Neuronal stem cell (in vitro differentiated cells): ENCODE measurements at regions not wholly inside any gene's neighbourhood (a gene's known extent, or its start where the extent isn't known, plus 50 kb on each side); places are given as distances from the start of the nearest gene placed in this dataset.

ENCODE experiments used
- DNase-seq: peaks from one replicate; pipeline ENCODE4 v3.0.0-alpha.2; 2013; ENCODE audit warnings: low spot score
- H2AFZ ChIP-seq: one replicate; pipeline ENCODE4 v1.6.1; 2013; ENCODE audit warnings: mild to moderate bottlenecking, low read length, inconsistent platforms
- H2AK5ac ChIP-seq: 2 replicates; pipeline ENCODE4 v1.6.1; 2013; ENCODE audit warnings: low read depth, mild to moderate bottlenecking, inconsistent platforms, low read length, moderate library complexity, mixed read lengths
- H2BK120ac ChIP-seq: 2 replicates; pipeline ENCODE4 v1.6.1; 2013; ENCODE audit warnings: low read depth, mild to moderate bottlenecking, inconsistent platforms, low read length, moderate library complexity, mixed read lengths
- H2BK12ac ChIP-seq: one replicate; pipeline ENCODE4 v1.6.1; 2013; ENCODE audit warnings: low read length, inconsistent platforms
- H2BK15ac ChIP-seq: 2 replicates; pipeline ENCODE4 v1.6.1; 2013; ENCODE audit warnings: mild to moderate bottlenecking, low read length, inconsistent platforms, mixed read lengths
- H2BK5ac ChIP-seq: one replicate; pipeline ENCODE4 v1.6.1; 2013; ENCODE audit warnings: inconsistent platforms, mild to moderate bottlenecking, low read length, moderate library complexity
- H3K14ac ChIP-seq: one replicate; pipeline ENCODE4 v1.6.1; 2013; ENCODE audit warnings: low read length, inconsistent platforms
- H3K18ac ChIP-seq: 2 replicates; pipeline ENCODE4 v1.6.1; 2013; ENCODE audit warnings: low read length, inconsistent platforms
- H3K23ac ChIP-seq: 2 replicates; pipeline ENCODE4 v1.6.1; 2013; ENCODE audit warnings: low read depth, mild to moderate bottlenecking, mixed read lengths, low read length, inconsistent platforms; ENCODE audit not compliant: poor library complexity
- H3K27ac ChIP-seq: replicated peaks from 3 replicates; pipeline ENCODE4 v1.5.1; 2013; ENCODE audit warnings: low read length, inconsistent platforms
- H3K27me3 ChIP-seq, 3 experiments: 2 replicates each; pipeline ENCODE4 v1.6.1; 2013; ENCODE audit warnings: low read length in 3 of 3, mild to moderate bottlenecking in 2 of 3, inconsistent platforms in 1 of 3, low read depth in 1 of 3, mixed read lengths in 1 of 3, moderate library complexity in 1 of 3; ENCODE audit not compliant: control insufficient read depth in 3 of 3, insufficient read depth in 3 of 3
- H3K36me3 ChIP-seq, 2 donors: replicated peaks in 1 of 2; 2 replicates each; pipeline ENCODE4 v1.6.1; 2013; ENCODE audit warnings: low read length in 2 of 2; ENCODE audit not compliant: control insufficient read depth in 2 of 2, insufficient read depth in 2 of 2
- H3K4ac ChIP-seq: 2 replicates; pipeline ENCODE4 v1.6.1; 2013; ENCODE audit warnings: inconsistent platforms, mild to moderate bottlenecking, low read length, moderate library complexity
- H3K4me1 ChIP-seq, 2 donors: 1 replicate in 1 of 2; 2 replicates in 1 of 2; pipeline ENCODE4 v1.6.1; 2013; ENCODE audit warnings: low read length in 2 of 2, low read depth in 1 of 2; ENCODE audit not compliant: control insufficient read depth in 2 of 2, insufficient read depth in 1 of 2
- H3K4me2 ChIP-seq: one replicate; pipeline ENCODE4 v1.6.1; 2013; ENCODE audit warnings: mild to moderate bottlenecking, low read length, inconsistent platforms; ENCODE audit not compliant: insufficient read depth, poor library complexity, severe bottlenecking
- H3K4me3 ChIP-seq, 2 donors: 2 replicates each; pipeline ENCODE4 v1.5.1; 2013; ENCODE audit warnings: low read length in 2 of 2, mild to moderate bottlenecking in 2 of 2, inconsistent platforms in 1 of 2, moderate library complexity in 1 of 2
- H3K79me1 ChIP-seq: one replicate; pipeline ENCODE4 v1.6.1; 2013; ENCODE audit warnings: low read depth, mild to moderate bottlenecking, inconsistent platforms, low read length, moderate library complexity
- H3K9ac ChIP-seq: one replicate; pipeline ENCODE4 v1.6.1; 2013; ENCODE audit warnings: mild to moderate bottlenecking, low read depth, low read length, inconsistent platforms; ENCODE audit not compliant: poor library complexity
- H3K9me3 ChIP-seq, 2 donors: replicated peaks in 1 of 2; 2 replicates each; pipeline versions ENCODE3 to v1.6.1; 2013; ENCODE audit warnings: low read length in 2 of 2, mild to moderate bottlenecking in 2 of 2, inconsistent platforms in 1 of 2, low read depth in 1 of 2, mixed read lengths in 1 of 2, moderate library complexity in 1 of 2; ENCODE audit not compliant: control insufficient read depth in 2 of 2, insufficient read depth in 1 of 2
- H4K8ac ChIP-seq: one replicate; pipeline ENCODE4 v1.6.1; 2013; ENCODE audit warnings: low read depth, mild to moderate bottlenecking, inconsistent platforms, low read length, moderate library complexity
- H4K91ac ChIP-seq: one replicate; pipeline ENCODE4 v1.6.1; 2013; ENCODE audit warnings: low read length, low read depth, mild to moderate bottlenecking, inconsistent platforms; ENCODE audit not compliant: poor library complexity
- WGBS, 2 donors: extraction: QIAGEN DNeasy Blood & Tissue Kit; methylation state at CpG; one replicate each; pipeline ENCODE4 v1.1.7; 2013; ENCODE audit warnings: missing lambda C conversion rate in 2 of 2, mixed read lengths in 1 of 2; ENCODE audit not compliant: insufficient read length in 2 of 2, insufficient replicate concordance in 1 of 2; ENCODE audit errors: extremely low coverage in 2 of 2; 5-methylcytosine and 5-hydroxymethylcytosine counted together

GRCh38 chr4:164081801-164082200 lies 587.3 kb downstream of the TMA16 start:
- Histone ChIP-seq H2BK120ac (no peak overlapping the region), H3K18ac (no peak overlapping the region), H3K4ac (no peak overlapping the region), H2AFZ (no peak overlapping the region), H3K9me3 (no peaks in the 10 kb centered on the region), H2AK5ac (no peak overlapping the region), H3K27me3 (no peaks in the 10 kb centered on the region), H3K14ac (no peak overlapping the region), H4K91ac (no peak overlapping the region), H3K23ac (no peak overlapping the region), H3K27ac (no peak overlapping the region), H4K8ac (no peak overlapping the region), H3K4me1 (no peaks in the 10 kb centered on the region), H3K4me3 (no peak overlapping the region), H2BK12ac (no peak overlapping the region), H2BK15ac (no peak overlapping the region), H2BK5ac (no peak overlapping the region), H3K79me1 (no peaks in the 10 kb centered on the region), H3K9ac (no peak overlapping the region), H3K4me2 (no peak overlapping the region), H3K36me3 (no peaks in the 10 kb centered on the region)
- no CpG with 5 or more reads among the region's 2 CpGs for WGBS, 2 donors
- DNase-seq: no peak

GRCh38 chr4:164087733-164088132 lies 593.2 kb downstream of the TMA16 start:
- DNase-seq: no peak
- WGBS, 2 donors: no CpG with 5 or more reads among the region's 3 CpGs

GRCh38 chr4:164095313-164096110 lies 601.0 kb downstream of the TMA16 start:
- Histone ChIP-seq H3K9me3 (no peaks in the 10 kb centered on the region), H3K4me3 (no peak overlapping the region), H3K79me1 (no peaks in the 10 kb centered on the region), H3K36me3 (no peaks in the 10 kb centered on the region), H3K27me3 (no peaks in the 10 kb centered on the region), H3K9ac (no peak overlapping the region), H3K14ac (no peak overlapping the region), H2BK120ac (no peak overlapping the region), H3K4ac (no peak overlapping the region), H3K4me2 (no peak overlapping the region), H2BK5ac (no peak overlapping the region), H2AFZ (no peak overlapping the region), H3K23ac (no peak overlapping the region), H4K8ac (no peak overlapping the region), H2BK12ac (no peak overlapping the region), H2BK15ac (no peak overlapping the region), H3K27ac (no peak overlapping the region), H4K91ac (no peak overlapping the region), H3K18ac (no peak overlapping the region), H2AK5ac (no peak overlapping the region), H3K4me1 (peaks cover 0 to 2% of the 10 kb centered on the region in 2 donors)
- no CpG with 5 or more reads among the region's 5 CpGs for WGBS, 2 donors
- no peak for DNase-seq

More at GRCh38 chr4:164087733-164088132, 593.2 kb downstream of the TMA16 start:
- Histone ChIP-seq H2BK12ac (no peak overlapping the region), H2BK15ac (no peak overlapping the region), H3K14ac (no peak overlapping the region), H3K27me3 (no peaks in the 10 kb centered on the region), H3K9me3 (no peaks in the 10 kb centered on the region), H3K79me1 (no peaks in the 10 kb centered on the region), H2AK5ac (no peak overlapping the region), H2BK5ac (no peak overlapping the region), H4K8ac (no peak overlapping the region), H3K18ac (no peak overlapping the region), H3K27ac (no peak overlapping the region), H3K4me1 (no peaks in the 10 kb centered on the region), H2AFZ (no peak overlapping the region), H2BK120ac (no peak overlapping the region), H3K4me3 (no peak overlapping the region), H4K91ac (no peak overlapping the region), H3K4ac (no peak overlapping the region), H3K4me2 (no peak overlapping the region), H3K23ac (no peak overlapping the region), H3K36me3 (no peaks in the 10 kb centered on the region), H3K9ac (no peak overlapping the region)

DNA sequence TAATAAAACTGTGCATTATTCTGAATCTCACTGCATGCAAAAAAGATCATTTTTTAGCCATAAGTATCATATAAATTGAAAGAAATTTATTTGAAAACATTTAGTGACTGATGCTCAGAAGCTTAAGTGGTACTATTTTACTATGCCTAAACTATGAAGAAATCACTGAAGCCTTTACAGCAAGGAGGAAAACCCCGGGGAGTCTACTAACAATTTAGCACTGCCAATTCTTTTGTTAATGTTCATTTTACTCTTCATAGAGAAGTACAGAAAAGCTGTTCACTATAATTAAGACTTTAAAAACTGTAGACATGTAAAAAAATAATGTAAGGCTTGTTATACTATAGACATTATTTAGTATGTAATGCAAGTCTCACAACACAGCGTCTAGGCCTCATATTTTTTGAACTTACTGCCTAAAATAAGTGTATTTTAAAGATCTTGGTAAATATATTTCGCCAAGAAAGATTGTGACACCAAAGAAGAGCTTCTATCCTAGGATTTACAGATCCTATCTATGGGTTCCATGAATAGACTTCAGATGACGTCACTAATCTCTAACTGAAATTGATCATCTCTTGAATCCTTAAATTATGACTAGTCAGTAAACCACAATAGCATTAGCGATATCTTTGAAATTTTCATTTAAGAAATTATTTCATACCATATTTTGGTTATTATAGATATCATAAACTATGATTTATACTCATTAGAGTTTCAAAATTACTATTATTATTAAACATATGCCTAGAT lies 602.5 kb downstream of the TMA16 start:
- no peak overlapping the region for H3K23ac ChIP-seq
- no CpG with 5 or more reads among the region's 5 CpGs for WGBS, 2 donors
- H3K14ac ChIP-seq: no peak overlapping the region

More for the DNA sequence above, 602.5 kb downstream of the TMA16 start:
- Histone ChIP-seq H3K27ac (no peak overlapping the region), H3K9ac (no peak overlapping the region), H3K4ac (no peak overlapping the region), H2BK15ac (no peak overlapping the region), H4K91ac (no peak overlapping the region), H2BK5ac (no peak overlapping the region), H3K27me3 (no peaks in the 10 kb centered on the region), H3K4me1 (peaks cover 0 to 2% of the 10 kb centered on the region in 2 donors), H3K4me3 (no peak overlapping the region), H3K79me1 (no peaks in the 10 kb centered on the region), H3K36me3 (no peaks in the 10 kb centered on the region), H2BK120ac (no peak overlapping the region), H4K8ac (no peak overlapping the region), H2BK12ac (no peak overlapping the region), H2AFZ (no peak overlapping the region), H3K4me2 (no peak overlapping the region), H3K18ac (no peak overlapping the region), H2AK5ac (no peak overlapping the region), H3K9me3 (no peaks in the 10 kb centered on the region)
- DNase-seq: no peak
